HepG2 (cell line): ENCODE measurements at regions not wholly inside any gene's neighbourhood (a gene's known extent, or its start where the extent isn't known, plus 50 kb on each side); places are given as distances from the start of the nearest gene placed in this dataset.

Experiments
- ATAC-seq: fragments of 200-7000 bp; cut with Tn5 transposase; 3 replicates; pipeline ENCODE4 v1.9.1; 2020; ENCODE audit warnings: mild to moderate bottlenecking, moderate library complexity
- BruUV-seq: library from RNA; stranded (reverse); fragments of 400-500 nt; replicated peaks from 2 replicates; lab custom pipeline; 2021; lab: Mats Ljungman, UMichigan
- CTCF ChIA-PET: fragments of 300-600 bp; formaldehyde crosslinking; extraction: SDS; loops from one replicate; lab custom pipeline; 2021; ENCODE audit warnings: low total read pairs, inconsistent platforms, low intra/inter-chr PET ratio; lab: Yijun Ruan, JAX
- POLR2A ChIA-PET: fragments of 350-600 bp; sonication (Branson Sonifier 250); formaldehyde crosslinking; loops from one replicate; lab custom pipeline; 2020; ENCODE audit warnings: antibody characterized with exemption, inconsistent platforms; lab: Yijun Ruan, JAX
- DNase-seq: peaks from one replicate; pipeline ENCODE4 v3.0.0-alpha.2; 2015; ENCODE audit warnings: low spot score
- FAIRE-seq: peaks from 3 replicates; lab custom pipeline; 2011; peaks lifted over from hg19 to GRCh38; lab: Jason Lieb, UNC
- H2AFZ ChIP-seq: one replicate; pipeline ENCODE4 v1.6.1; 2011; ENCODE audit warnings: low read length, inconsistent platforms
- H3K27ac ChIP-seq: fragments of 300-600 bp; 3 replicates; pipeline ENCODE4 v1.8.0; 2011; ENCODE audit warnings: mixed run types, mild to moderate bottlenecking, mixed read lengths, low read length, inconsistent platforms; ENCODE audit not compliant: insufficient read depth; ENCODE audit errors: extremely low read length
- H3K27me3 ChIP-seq, 2 experiments: fragments of 200-600 bp in 1 of 2; 2 replicates in 1 of 2; 3 replicates in 1 of 2; pipeline versions ENCODE4 v1.6.0 to v1.8.0; 2011; ENCODE audit warnings: low read length in 2 of 2, mild to moderate bottlenecking in 2 of 2, moderate library complexity in 2 of 2, inconsistent platforms in 1 of 2; ENCODE audit not compliant: insufficient read depth in 2 of 2, control insufficient read depth in 1 of 2
- H3K36me3 ChIP-seq, 2 experiments: fragments of 200-600 bp in 1 of 2; replicated peaks in 1 of 2; 2 replicates in 1 of 2; 3 replicates in 1 of 2; pipeline versions ENCODE4 v1.5.1 to v1.8.0; 2011; ENCODE audit warnings: low read length in 2 of 2, inconsistent platforms in 1 of 2; ENCODE audit not compliant: insufficient read depth in 2 of 2, control insufficient read depth in 1 of 2
- H3K4me1 ChIP-seq: 2 replicates; pipeline ENCODE4 v1.5.1; 2012; ENCODE audit warnings: low read length, inconsistent platforms; ENCODE audit not compliant: insufficient read depth
- H3K4me2 ChIP-seq: 2 replicates; pipeline ENCODE4 v1.6.0; 2011; ENCODE audit warnings: low read depth, low read length, inconsistent platforms
- H3K4me3 ChIP-seq, 3 experiments: fragments of 200-600 bp in 1 of 3; sonication (generic), shearing (Covaris generic) in 1 of 3; replicated peaks in 1 of 3; 2 replicates each; pipeline ENCODE4 v1.5.1; 2011 to 2016; ENCODE audit warnings: low read length in 3 of 3, inconsistent platforms in 2 of 3, low read depth in 2 of 3, mild to moderate bottlenecking in 2 of 3, control low read depth in 1 of 3, mixed read lengths in 1 of 3; ENCODE audit not compliant: insufficient read depth in 1 of 3
- H3K79me2 ChIP-seq: one replicate; pipeline ENCODE4 v1.6.1; 2011; ENCODE audit warnings: low read length, inconsistent platforms; ENCODE audit not compliant: insufficient read depth
- H3K9ac ChIP-seq: 2 replicates; pipeline ENCODE4 v1.6.0; 2011; ENCODE audit warnings: mild to moderate bottlenecking, low read depth, low read length, inconsistent platforms; ENCODE audit not compliant: insufficient read depth
- H3K9me3 ChIP-seq: 2 replicates; pipeline ENCODE4 v1.5.1; 2012; ENCODE audit warnings: mild to moderate bottlenecking, low read length
- H4K20me1 ChIP-seq: 2 replicates; pipeline ENCODE4 v1.6.0; 2011; ENCODE audit warnings: inconsistent platforms, mild to moderate bottlenecking, low read length, moderate library complexity; ENCODE audit not compliant: insufficient read depth
- ESRRA ChIP-seq: sonication (generic); formaldehyde crosslinking; IDR thresholded peaks from 2 replicates; pipeline ENCODE4 v1.5.1; 2020; ENCODE audit warnings: mild to moderate bottlenecking, low read depth, missing genetic modification reagents
- ETV5 ChIP-seq: IDR thresholded peaks from 2 replicates; pipeline ENCODE4 v1.6.1; 2018; ENCODE audit warnings: missing biosample characterization, missing genetic modification reagents, inconsistent platforms, borderline replicate concordance
- NFKBIZ ChIP-seq: IDR thresholded peaks from 2 replicates; pipeline ENCODE4 v1.6.1; 2018; ENCODE audit warnings: missing genetic modification reagents, missing compliant biosample characterization
- PRMT3 ChIP-seq: sonication (generic); formaldehyde crosslinking; IDR thresholded peaks from 2 replicates; pipeline ENCODE4 v1.8.1; 2022; ENCODE audit warnings: low read depth, mild to moderate bottlenecking, moderate library complexity, missing genetic modification reagents, borderline replicate concordance
- RBM39 ChIP-seq: fragments of 200-400 bp; formaldehyde crosslinking; IDR thresholded peaks from one replicate; pipeline ENCODE4 v1.6.1; 2018; ENCODE audit warnings: antibody characterized with exemption, mild to moderate bottlenecking, low read depth, low read length; ENCODE audit not compliant: poor library complexity, severe bottlenecking
- REST ChIP-seq, 2 experiments: IDR thresholded peaks; 2 replicates each; pipeline ENCODE4 v1.6.1; 2011 to 2012; ENCODE audit warnings: low read length in 2 of 2, borderline replicate concordance in 1 of 2, low read depth in 1 of 2, mild to moderate bottlenecking in 1 of 2, moderate library complexity in 1 of 2
- RXRA ChIP-seq: sonication (generic); formaldehyde crosslinking; IDR thresholded peaks from 2 replicates; pipeline ENCODE4 v1.5.1; 2020; ENCODE audit warnings: missing genetic modification reagents
- YEATS4 ChIP-seq: sonication (generic); formaldehyde crosslinking; IDR thresholded peaks from 2 replicates; pipeline ENCODE4 v1.4.0; 2020; ENCODE audit warnings: missing genetic modification reagents, borderline replicate concordance
- ZNF431 ChIP-seq: sonication (generic); formaldehyde crosslinking; IDR thresholded peaks from 2 replicates; pipeline ENCODE4 v1.9.0; 2022; ENCODE audit warnings: missing genetic modification reagents, low read depth, mild to moderate bottlenecking, borderline replicate concordance
- ZNF512B ChIP-seq: sonication (generic); formaldehyde crosslinking; IDR thresholded peaks from 2 replicates; pipeline ENCODE4 v1.5.1; 2020; ENCODE audit warnings: missing genetic modification reagents, mild to moderate bottlenecking, borderline replicate concordance
- ZNF720 ChIP-seq: sonication (generic); formaldehyde crosslinking; IDR thresholded peaks from 2 replicates; pipeline ENCODE4 v1.4.0; 2020; ENCODE audit warnings: missing genetic modification reagents
- ZNF724P ChIP-seq: sonication (generic); formaldehyde crosslinking; IDR thresholded peaks from 2 replicates; pipeline ENCODE4 v1.8.0; 2022; ENCODE audit warnings: missing genetic modification reagents, borderline replicate concordance
- in situ Hi-C: cut with HindIII; loops from 2 replicates; pipeline ENCODE4 v1.10.0; 2017; ENCODE audit warnings: low pct_unique_long_range_greater_than_20kb; ENCODE audit not compliant: extremely low pct_ligation_motif_present
- intact Hi-C: fragments of 100-400 bp; cut with micrococcal nuclease; formaldehyde crosslinking; loops from one replicate; pipeline ENCODE4 v1.10.0; 2022; ENCODE audit not compliant: unreplicated experiment
- TF ChIP-seq, protein P1 (sequence below): sonication (generic); formaldehyde crosslinking; conservative IDR thresholded peaks from 2 replicates; pipeline ENCODE4 v1.8.0; 2022; ENCODE audit warnings: low read depth, missing genetic modification reagents
- TF ChIP-seq, protein P2 (sequence below): sonication (generic); formaldehyde crosslinking; conservative IDR thresholded peaks from 2 replicates; pipeline ENCODE4 v1.4.0; 2020; ENCODE audit warnings: missing genetic modification reagents

DNA sequence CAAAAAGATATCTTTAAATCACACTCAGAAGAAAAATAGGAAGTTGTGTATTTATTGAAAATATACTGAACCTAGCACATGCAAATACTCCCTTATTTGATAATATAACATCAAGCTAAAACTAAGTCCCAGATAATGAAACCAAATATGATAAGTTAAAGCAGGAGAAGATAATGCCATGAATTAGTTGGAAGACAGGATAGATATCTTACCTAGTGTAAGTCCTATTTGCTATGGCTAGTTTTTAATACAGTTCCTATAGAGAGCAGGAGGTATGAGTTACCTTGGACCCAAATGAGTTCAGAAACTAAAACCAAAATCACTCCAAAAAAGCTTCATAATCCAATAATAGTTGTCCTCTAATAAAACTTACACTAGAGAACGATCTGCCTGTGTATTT lies 1407.1 kb upstream of the MIR17HG start (continued):
- no peak for TF ChIP-seq ZNF512B (CRISPR knock-in tag)
- TF ChIP-seq NFKBIZ (CRISPR knock-in tag) = no peak
- TF ChIP-seq, protein P1, sequence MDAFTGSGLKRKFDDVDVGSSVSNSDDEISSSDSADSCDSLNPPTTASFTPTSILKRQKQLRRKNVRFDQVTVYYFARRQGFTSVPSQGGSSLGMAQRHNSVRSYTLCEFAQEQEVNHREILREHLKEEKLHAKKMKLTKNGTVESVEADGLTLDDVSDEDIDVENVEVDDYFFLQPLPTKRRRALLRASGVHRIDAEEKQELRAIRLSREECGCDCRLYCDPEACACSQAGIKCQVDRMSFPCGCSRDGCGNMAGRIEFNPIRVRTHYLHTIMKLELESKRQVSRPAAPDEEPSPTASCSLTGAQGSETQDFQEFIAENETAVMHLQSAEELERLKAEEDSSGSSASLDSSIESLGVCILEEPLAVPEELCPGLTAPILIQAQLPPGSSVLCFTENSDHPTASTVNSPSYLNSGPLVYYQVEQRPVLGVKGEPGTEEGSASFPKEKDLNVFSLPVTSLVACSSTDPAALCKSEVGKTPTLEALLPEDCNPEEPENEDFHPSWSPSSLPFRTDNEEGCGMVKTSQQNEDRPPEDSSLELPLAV (CRISPR knock-in tag) = no peak
- no peak for TF ChIP-seq ZNF720 (CRISPR knock-in tag)
- TF ChIP-seq PRMT3 (CRISPR knock-in tag) = no peak
- no peak for TF ChIP-seq ZNF724P (CRISPR knock-in tag)
- TF ChIP-seq ESRRA = no peak

DNA sequence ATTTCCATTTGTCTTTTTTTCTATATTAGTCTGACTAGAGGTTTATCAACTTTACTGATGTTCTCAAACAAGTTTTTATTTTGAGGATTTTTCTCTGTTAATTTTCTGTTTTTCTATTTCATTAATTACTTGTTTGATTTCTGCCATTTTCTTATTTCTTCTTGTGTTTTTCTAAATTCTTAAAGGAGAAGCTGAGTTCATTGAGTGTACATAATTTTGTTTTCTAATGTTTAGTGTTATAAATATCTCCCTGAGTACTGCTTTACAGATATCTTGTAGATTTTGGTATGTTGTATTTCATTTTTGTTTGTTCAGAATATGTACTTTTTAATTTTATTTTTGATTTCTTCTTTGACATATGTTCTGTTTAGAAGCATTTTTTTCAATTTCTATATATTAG lies 1404.3 kb upstream of the MIR17HG start:
- ATAC-seq = no peak
- Histone ChIP-seq H4K20me1 (no peaks in the 10 kb centered on the region), H3K4me2 (no peak overlapping the region), H2AFZ (no peak overlapping the region), H3K9me3 (no peaks in the 10 kb centered on the region), H3K4me1 (no peaks in the 10 kb centered on the region), H3K79me2 (no peaks in the 10 kb centered on the region), H3K4me3 (no peak overlapping the region), H3K27me3 (no peaks in the 10 kb centered on the region), H3K36me3 (no peaks in the 10 kb centered on the region), H3K27ac (no peak overlapping the region), H3K9ac (no peak overlapping the region)
- ChIA-PET CTCF (no interaction called here), POLR2A (no interaction called here)
- no TSS peak for BruUV-seq
- no peak for FAIRE-seq
- DNase-seq = no peak
- intact Hi-C loops = no loop called here
- in situ Hi-C loops = no loop called here
- TF ChIP-seq YEATS4 (CRISPR knock-in tag) (no peak), ZNF431 (CRISPR knock-in tag) (no peak), ETV5 (CRISPR knock-in tag) (no peak), RBM39 (no peak), REST (IDR thresholded peaks at IDR 0.05; ENCODE audit: borderline replicate concordance in 1 of 2, low read depth in 1 of 2, low read length in 2 of 2) (no peak), RXRA (CRISPR knock-in tag) (no peak)
- TF ChIP-seq, protein P2, sequence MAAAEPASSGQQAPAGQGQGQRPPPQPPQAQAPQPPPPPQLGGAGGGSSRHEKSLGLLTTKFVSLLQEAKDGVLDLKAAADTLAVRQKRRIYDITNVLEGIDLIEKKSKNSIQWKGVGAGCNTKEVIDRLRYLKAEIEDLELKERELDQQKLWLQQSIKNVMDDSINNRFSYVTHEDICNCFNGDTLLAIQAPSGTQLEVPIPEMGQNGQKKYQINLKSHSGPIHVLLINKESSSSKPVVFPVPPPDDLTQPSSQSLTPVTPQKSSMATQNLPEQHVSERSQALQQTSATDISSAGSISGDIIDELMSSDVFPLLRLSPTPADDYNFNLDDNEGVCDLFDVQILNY (CRISPR knock-in tag) = no peak
